Posterior cingulate gyrus (tissue), 11 donors: ENCODE measurements at regions not wholly inside any gene's neighbourhood (a gene's known extent, or its start where the extent isn't known, plus 50 kb on each side); places are given as distances from the start of the nearest gene placed in this dataset.
"Not testable (repeated sequence)": the region's sequence is repeated elsewhere in the genome, so short reads cannot be mapped to it uniquely, and the experiment has no call there.

Source experiments
- DNase-seq, 10 donors: peaks; one replicate each; pipeline versions ENCODE4 v3.0.0 to v3.0.0-alpha.2; 2020 to 2021; ENCODE audit warnings: mixed read lengths in 3 of 10
- intact Hi-C: fragments of 100-400 bp; cut with DNase I; formaldehyde crosslinking; loops from one replicate; pipeline ENCODE4 v1.15.1; 2023

DNA sequence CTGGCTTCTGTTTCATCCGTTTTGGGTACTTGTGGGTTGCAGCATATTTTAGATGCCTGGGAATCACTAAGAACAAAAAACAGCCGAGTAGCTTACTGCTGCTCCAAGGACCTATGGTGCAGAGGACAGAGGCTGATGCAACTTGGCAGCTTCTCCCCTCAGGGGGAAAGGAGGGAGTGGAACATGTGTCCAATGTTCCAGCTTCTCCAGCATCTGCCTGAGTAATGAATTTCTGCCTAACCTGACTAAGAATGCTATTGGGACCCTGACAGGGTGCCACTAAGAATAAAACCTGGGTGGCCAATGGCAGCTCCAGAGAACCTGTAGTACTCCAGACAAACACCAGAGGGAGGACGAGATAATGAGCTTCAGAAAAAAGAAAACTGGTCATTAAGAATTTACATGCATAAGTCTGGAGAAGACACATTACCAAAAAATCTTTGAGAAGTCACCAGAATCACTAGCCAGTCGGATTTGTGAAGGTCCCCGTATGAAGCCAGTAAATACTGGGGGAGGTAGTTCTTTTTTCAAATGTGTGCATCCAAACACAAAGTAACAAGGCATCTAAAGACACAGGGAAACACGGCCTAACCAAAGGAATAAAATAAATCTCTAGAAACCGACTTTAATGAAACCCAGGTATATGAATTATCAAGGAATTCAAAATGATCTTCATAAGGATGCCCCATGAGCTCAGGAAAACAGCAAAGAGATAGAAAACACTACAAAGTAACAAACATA lies 293.5 kb downstream of the HINT1 start:
- intact Hi-C loops: no loop called here
- DNase-seq: no peak

DNA sequence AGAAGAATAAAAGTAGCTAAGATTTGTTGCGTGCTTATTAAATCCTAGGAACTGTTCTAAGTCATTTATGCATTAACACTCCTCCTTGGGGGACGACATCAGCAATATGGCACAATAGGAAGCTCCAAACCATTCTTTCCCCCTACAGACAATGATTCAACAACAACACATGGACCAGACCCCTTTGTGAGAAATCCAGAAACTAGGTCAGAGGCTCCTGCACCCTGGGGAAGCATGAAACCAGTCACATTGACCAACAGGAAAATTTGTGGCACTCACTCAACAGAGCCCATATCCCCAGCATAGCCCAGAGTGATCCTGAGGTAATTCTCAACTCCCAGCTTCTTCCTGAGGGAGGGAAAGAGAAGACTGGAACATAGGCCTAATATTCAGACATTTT lies 294.4 kb downstream of the HINT1 start:
- intact Hi-C loops: no loop called here
- no peak for DNase-seq

DNA sequence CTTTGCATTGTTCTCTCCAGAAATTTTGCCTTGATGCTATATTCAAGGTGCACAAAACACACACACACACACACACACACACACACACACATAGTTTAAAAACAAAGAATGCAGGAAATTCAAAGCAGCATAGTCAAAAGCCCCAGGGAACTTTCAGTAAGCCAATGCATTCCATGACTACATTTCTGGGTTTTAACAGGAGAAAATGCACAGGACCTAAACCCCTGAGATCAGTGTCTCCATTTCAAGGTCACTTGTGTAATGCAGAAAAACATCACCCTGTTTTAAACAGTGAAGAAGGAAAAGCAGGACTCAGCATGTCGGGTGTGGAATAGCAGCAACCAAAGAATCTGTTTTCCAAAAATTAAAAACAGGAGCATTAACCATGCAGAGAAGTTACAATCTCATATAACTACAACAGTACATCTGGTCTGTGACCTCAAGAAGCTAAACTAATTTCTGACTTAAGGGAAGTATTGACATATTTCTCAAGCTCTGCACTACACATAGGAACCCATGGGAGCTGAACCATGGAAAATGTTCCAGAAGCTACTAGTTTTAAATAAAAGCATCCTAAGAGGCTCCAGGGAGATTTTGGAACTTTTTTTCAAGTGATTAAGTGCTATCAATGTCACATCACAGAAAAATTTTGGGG lies 296.7 kb downstream of the HINT1 start:
- intact Hi-C loops: no loop called here

DNA sequence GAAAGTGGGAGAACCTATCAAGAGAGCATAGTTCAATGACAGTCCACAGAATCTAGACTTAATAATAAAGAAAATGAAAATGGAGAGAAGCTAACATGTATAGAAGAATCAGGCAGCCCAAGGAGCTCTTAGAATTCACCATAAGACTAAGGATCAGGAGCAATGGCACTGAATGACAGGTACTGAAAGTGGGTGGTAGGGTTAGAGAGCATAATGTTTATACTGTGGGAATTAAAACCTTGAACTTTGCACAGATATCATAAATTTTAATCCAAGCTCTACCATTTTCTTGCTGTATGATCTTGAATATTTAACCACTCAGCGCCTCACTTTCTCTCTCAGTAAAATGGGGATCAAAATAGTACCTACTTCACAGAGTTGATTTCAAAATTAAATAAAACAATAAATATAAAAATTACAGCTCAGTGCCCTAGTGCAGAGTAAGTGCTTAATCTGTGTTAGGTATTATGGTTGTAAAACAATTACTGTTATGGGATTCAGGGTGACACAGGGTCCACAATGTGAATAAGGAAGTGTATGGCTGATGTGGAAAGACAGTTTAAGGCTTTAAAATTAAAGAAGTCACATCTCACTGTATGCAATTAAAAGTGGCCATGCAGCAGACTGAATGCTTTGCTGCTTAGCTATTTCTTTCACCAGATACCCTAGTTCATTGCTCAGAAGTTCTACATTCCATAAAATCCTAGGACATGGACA lies 319.8 kb downstream of the HINT1 start:
- DNase-seq: no peak
- intact Hi-C loops: no loop called here

More for the DNA sequence above, 296.7 kb downstream of the HINT1 start:
- DNase-seq: no peak

DNA sequence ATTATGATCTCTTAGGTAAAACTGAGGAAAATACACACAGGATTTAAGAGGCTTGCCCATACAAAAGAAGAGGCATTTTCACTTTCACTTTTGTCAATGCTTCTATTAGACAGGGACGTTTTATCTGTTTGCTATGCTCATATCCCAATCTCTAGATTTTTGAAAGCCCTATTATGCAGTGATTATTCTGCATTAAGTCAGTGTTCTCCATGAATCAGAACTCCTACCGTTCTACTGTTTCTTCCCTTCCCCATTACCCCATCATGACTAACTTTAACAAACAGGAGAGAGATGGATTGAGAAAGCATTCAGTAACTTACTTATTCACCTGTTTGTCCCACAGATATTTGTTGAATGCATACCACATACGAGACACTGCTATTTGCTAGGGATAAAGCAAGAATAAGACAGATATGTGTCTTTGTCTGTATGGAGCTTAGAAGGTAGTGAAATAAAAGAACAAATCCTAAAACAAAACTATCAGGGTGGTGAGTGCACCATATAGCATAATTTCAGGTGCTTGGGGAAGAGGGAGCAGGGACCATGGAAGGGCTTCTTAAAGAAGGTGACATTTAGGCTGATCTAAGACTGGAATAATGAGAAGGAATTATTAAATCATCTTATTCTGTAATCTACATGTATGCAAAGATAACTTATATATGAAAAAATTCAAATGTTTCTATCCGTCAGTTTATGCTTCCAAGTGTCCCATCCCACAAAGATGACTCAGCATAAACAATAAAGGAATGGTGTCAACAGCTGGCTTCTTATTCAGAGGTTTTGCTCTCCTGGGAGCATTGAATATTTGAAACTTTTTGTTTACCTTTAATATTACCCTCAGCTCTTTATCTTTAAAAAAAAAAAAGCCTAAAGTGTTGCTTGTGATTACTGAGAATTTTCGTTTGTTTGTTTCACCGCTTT lies 328.1 kb downstream of the HINT1 start:
- no peak for DNase-seq
- intact Hi-C loops: no loop called here

DNA sequence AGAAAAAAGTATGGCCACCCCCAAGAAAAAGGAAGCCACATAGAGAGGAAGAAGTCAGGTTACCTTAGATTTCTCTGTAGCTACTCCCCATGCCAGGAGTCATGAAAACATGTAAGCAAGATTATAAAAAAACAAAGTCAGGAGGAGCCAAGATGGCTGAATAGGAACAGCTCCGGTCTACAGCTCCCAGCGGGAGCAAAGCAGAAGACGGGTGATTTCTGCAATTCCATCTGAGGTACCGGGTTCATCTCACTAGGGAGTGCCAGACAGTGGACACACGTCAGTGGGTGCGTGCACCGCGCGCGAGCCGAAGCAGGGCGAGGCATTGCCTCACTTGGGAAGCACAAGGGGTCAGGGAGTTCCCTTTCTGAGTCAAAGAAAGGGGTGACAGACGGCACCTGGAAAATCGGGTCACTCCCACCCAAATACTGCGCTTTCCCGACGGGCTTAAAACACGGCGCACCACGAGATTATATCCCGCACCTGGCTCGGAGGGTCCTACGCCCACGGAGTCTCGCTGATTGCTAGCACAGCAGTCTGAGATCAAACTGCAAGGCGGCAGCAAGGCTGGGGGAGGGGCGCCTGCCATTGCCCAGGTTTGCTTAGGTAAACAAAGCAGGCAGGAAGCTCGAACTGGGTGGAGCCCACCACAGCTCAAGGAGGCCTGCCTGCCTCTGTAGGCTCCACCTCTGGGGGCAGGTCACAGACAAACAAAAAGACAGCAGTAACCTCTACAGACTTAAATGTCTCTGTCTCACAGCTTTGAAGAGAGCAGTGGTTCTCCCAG lies 347.3 kb downstream of the HINT1 start:
- peak in 1 of 10 donors; percentile 59 for DNase-seq
- intact Hi-C loops: not testable (repeated sequence)

DNA sequence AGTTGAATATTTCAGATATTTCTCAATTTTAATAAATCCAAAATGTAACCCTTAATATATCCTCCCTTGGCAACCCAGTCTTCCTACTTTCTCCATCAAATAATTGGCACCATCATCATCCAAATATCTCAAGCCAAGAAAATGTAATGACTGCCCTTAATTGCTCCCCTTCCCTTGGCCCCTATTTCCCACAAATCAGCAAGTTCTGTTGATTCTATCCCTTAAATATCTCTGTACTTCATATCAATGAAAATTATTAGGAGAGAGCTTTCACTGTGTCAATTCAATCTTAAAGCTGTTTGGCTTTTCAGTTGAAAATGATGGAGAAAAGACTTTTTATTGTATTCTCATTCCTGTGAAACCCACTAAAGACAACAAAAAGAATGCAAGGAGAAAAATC lies 349.8 kb downstream of the HINT1 start:
- intact Hi-C loops: no loop called here
- no peak for DNase-seq

DNA sequence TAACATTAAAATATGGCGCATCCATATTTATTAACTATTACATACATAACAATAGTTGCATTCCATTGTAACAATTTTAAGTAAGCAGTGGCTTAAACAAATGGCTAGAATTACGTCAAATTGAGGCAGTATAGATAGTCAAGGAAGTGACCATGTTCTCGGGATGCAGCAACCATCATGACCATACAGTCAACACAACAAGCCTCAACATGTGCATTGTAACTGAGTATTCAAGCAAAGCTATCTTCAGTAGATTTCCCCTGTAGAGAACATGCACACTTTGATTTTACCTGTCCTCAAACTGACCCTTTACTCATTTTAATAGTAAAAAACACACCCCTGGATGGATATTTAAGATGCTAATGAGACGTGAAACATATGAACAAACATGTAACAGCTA lies 356.4 kb downstream of the HINT1 start:
- intact Hi-C loops: no loop called here
- no peak for DNase-seq

DNA sequence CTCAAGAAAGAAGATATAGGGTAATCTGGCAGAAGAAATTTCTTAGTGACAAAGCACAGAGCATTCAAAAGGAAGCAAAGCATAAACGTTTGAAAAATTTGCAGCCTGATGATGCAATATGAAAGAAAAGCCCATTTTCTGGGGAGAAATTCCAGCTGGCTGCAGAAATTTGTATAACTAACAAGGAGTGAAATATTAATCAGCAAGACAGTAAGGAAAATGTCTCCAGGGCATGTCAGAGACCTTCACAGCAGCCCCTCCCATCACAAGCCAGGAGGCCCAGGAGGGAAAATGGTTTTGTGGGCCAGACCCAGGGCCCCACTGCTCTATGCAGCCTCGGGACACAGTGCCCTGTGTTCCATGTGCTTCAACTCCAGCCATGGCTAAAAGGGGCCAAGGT lies 359.4 kb downstream of the HINT1 start:
- peak in 1 of 10 donors; percentile 36 for DNase-seq

DNA sequence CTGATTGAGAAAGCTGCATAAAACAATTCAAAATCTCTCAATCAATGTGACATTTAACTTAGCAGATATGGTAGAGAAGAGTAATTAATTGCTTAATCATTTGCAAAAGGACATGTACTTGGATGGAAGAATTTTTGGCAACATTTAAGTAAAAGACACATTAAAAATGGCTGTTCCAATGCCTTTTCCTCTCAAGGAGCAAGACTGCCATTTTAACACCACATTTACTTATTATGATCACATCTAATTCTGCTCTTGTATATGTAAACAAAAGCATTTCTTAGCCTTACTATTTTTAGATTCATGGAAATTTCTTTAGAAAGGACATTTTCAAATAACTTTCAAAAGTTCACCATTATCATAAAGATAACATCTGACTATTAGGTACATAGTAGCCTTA lies 360.0 kb downstream of the HINT1 start:
- intact Hi-C loops: no loop called here
- DNase-seq: no peak

More for the DNA sequence above, 359.4 kb downstream of the HINT1 start:
- intact Hi-C loops: no loop called here

DNA sequence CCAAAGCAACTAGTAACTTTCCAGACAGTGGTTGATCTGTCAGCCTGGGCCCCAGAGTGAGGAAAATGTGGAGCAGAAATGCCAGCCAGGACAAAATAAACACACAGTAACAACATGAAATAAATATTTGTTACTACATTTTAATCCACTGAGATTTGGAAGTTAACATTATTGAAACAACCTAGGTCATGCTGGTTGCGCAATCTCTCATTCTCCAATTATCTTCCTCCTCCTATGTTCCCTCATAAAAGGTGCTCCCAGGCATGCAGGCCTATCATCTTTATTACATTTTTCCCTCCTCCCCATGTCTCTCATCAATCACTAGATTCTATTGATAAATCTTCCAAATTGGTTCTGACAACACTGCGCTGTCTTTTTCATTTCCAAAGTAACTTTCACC lies 363.1 kb downstream of the HINT1 start:
- intact Hi-C loops: no loop called here
- DNase-seq: no peak

- DNase-seq: no peak
- intact Hi-C loops: no loop called here
Measured at GRCh38 chr5:130799015-130799414, 366.0 kb downstream of the HINT1 start.

DNA sequence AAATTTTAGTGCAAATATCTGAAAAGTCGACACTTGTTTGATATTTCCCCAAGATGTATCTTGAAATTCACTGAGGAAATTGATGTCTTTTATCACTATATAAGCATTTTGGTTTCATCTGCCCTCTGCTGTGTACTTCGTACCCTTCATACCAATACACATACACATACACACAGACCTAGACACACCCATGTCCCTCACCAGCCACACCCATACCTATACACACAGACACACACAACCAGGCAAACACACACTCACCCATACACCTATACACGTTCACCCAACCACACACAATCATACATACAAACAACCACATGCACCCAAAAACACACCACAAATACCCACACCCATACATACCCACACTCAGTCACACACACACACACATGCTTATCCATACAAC lies 367.8 kb downstream of the HINT1 start:
- no peak for DNase-seq
- intact Hi-C loops: no loop called here

GRCh38 chr5:130796902-130797301 lies 368.2 kb downstream of the HINT1 start:
- intact Hi-C loops: no loop called here
- DNase-seq: no peak

- no peak for DNase-seq
- intact Hi-C loops: no loop called here
Measured at GRCh38 chr5:130796032-130796431, 369.0 kb downstream of the HINT1 start.

- intact Hi-C loops: no loop called here
Measured at GRCh38 chr5:130795037-130795436, 370.0 kb downstream of the HINT1 start.

GRCh38 chr5:130777794-130778193 lies 387.3 kb downstream of the HINT1 start:
- DNase-seq: no peak
- intact Hi-C loops: no loop called here

More at GRCh38 chr5:130795037-130795436, 370.0 kb downstream of the HINT1 start:
- no peak for DNase-seq

GRCh38 chr5:130773813-130774212 lies 391.2 kb downstream of the HINT1 start:
- intact Hi-C loops: no loop called here
- DNase-seq: no peak

DNA sequence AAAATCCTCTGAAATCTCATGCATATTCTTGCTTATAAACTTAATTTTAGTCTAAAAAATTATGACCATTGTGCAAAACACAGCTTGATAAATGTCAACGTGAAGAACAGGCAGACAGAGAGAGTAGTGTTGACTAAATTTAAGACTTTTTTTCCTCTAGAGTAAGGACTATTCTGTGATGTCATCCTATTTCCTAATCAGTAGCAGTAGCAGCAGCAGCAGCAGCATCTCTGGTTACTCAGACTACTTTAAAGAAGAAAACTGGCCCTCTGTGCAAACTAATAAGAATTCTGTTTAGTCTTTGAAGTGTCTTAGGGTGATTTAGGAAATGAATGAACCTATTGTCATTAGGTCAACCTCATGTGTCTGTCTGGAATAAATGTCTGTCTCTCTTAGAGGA lies 403.0 kb downstream of the HINT1 start:
- no peak for DNase-seq
- intact Hi-C loops: no loop called here

DNA sequence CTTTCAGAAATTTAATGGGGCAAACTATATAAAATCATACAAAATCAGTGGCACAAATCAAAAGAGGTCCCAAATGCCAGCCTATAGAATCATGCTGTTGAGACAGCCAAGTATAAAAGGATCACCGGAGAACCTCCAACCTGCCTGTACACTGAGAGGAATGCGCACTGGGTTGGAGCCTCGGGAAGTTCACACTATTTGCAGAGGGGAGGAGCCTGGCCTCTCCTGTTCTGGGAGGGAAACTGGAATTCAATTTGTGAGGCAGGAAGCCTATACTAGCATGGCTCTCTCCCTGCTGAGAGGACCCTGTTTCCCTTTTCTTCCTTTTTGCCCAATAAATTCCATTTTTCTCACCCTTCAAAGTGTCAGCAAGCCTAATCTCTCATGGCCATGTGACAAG lies 406.0 kb downstream of the HINT1 start:
- intact Hi-C loops: no loop called here
- no peak for DNase-seq
